Thyroid gland (tissue), 4 donors: ENCODE measurements at regions not wholly inside any gene's neighbourhood (a gene's known extent, or its start where the extent isn't known, plus 50 kb on each side); places are given as distances from the start of the nearest gene placed in this dataset.
"Not testable (repeated sequence)": the region's sequence is repeated elsewhere in the genome, so short reads cannot be mapped to it uniquely, and the experiment has no call there.

Experiments used
- DNase-seq, 2 donors: peaks; one replicate each; pipeline ENCODE4 v3.0.0-alpha.2; 2019
- H3K27ac ChIP-seq, 3 donors: fragments of 200-600 bp; sonication (generic); 1 replicate in 2 of 3; 2 replicates in 1 of 3; pipeline ENCODE4 v1.5.1; 2016 to 2019; ENCODE audit warnings: mild to moderate bottlenecking in 1 of 3, moderate library complexity in 1 of 3
- H3K27me3 ChIP-seq: fragments of 200-600 bp; sonication (generic); one replicate; pipeline ENCODE4 v1.5.1; 2019
- H3K36me3 ChIP-seq, 2 donors: fragments of 200-600 bp; sonication (generic); one replicate each; pipeline ENCODE4 v1.5.1; 2016 to 2019
- H3K4me1 ChIP-seq, 2 donors: fragments of 200-600 bp; sonication (generic); one replicate each; pipeline ENCODE4 v1.5.1; 2017 to 2019
- H3K4me3 ChIP-seq, 3 donors: fragments of 200-600 bp; sonication (generic); replicated peaks in 1 of 3; 1 replicate in 2 of 3; 2 replicates in 1 of 3; pipeline ENCODE4 v1.5.1; 2016; ENCODE audit warnings: mild to moderate bottlenecking in 1 of 3
- H3K9me3 ChIP-seq: fragments of 200-600 bp; sonication (generic); one replicate; pipeline ENCODE4 v1.5.1; 2017
- CTCF ChIP-seq, 6 experiments: fragments of 200-600 bp in 3 of 6; fragments of 450-650 bp in 3 of 6; sonication (generic) in 3 of 6; IDR thresholded peaks; one replicate each; pipeline ENCODE4 v1.5.1; 2016 to 2019; ENCODE audit warnings: antibody characterized with exemption in 6 of 6, mild to moderate bottlenecking in 2 of 6, inconsistent platforms in 1 of 6, moderate library complexity in 1 of 6
- POLR2A ChIP-seq, 2 donors: fragments of 450-650 bp; IDR thresholded peaks; one replicate each; pipeline ENCODE4 v1.6.1; 2017; ENCODE audit warnings: antibody characterized with exemption in 2 of 2, mild to moderate bottlenecking in 2 of 2, moderate library complexity in 1 of 2
- WGBS, 2 donors: methylation state at CpG; one replicate each; pipeline ENCODE4 v1.1.5; 2017; 5-methylcytosine and 5-hydroxymethylcytosine counted together
- intact Hi-C: fragments of 100-400 bp; cut with DNase I; formaldehyde crosslinking; loops from one replicate; pipeline ENCODE4 v1.15.1; 2023

- intact Hi-C loops: no loop called here
- Histone ChIP-seq H3K4me1 (no peaks in the 10 kb centered on the region), H3K4me3 (no peak overlapping the region), H3K9me3 (no peaks in the 10 kb centered on the region), H3K27ac (no peak overlapping the region), H3K36me3 (no peaks in the 10 kb centered on the region), H3K27me3 (no peaks in the 10 kb centered on the region)
- 83 to 85% methylated on average over 2 of the region's 2 CpGs for WGBS, 2 donors
- no peak for TF ChIP-seq POLR2A (IDR thresholded peaks at IDR 0.05)
- TF ChIP-seq CTCF (IDR thresholded peaks at IDR 0.05): no peak
- DNase-seq: no peak
Measured at GRCh38 chr10:3382092-3382491, 209.5 kb upstream of the PITRM1 start.

GRCh38 chr10:3380406-3381050 lies 207.9 kb upstream of the PITRM1 start:
- DNase-seq: no peak
- no peaks in the 10 kb centered on the region for H3K9me3 ChIP-seq
- 91 to 92% methylated on average over 7 of the region's 7 CpGs for WGBS, 2 donors
- H3K4me3 ChIP-seq: no peak overlapping the region
- TF ChIP-seq POLR2A (IDR thresholded peaks at IDR 0.05): no peak
- TF ChIP-seq CTCF (IDR thresholded peaks at IDR 0.05): no peak
- H3K36me3 ChIP-seq: no peaks in the 10 kb centered on the region
- H3K27me3 ChIP-seq: no peaks in the 10 kb centered on the region
- no peaks in the 10 kb centered on the region for H3K4me1 ChIP-seq
- no peak overlapping the region for H3K27ac ChIP-seq
- intact Hi-C loops: no loop called here

- WGBS, 2 donors: 54 to 66% methylated on average over 17 of the region's 17 CpGs
- TF ChIP-seq CTCF (IDR thresholded peaks at IDR 0.05) (no peak), POLR2A (IDR thresholded peaks at IDR 0.05) (no peak)
- no peaks in the 10 kb centered on the region for H3K27me3 ChIP-seq
- DNase-seq: peak in 1 of 2 donors; percentile 18
- H3K4me1 ChIP-seq: no peaks in the 10 kb centered on the region
- no peak overlapping the region for H3K4me3 ChIP-seq
- intact Hi-C loops: no loop called here
- no peak overlapping the region for H3K27ac ChIP-seq
- H3K9me3 ChIP-seq: no peaks in the 10 kb centered on the region
- no peaks in the 10 kb centered on the region for H3K36me3 ChIP-seq
Measured at GRCh38 chr10:3376631-3377030, 204.0 kb upstream of the PITRM1 start.

- Histone ChIP-seq H3K27me3 (no peaks in the 10 kb centered on the region), H3K4me3 (no peak overlapping the region), H3K9me3 (no peaks in the 10 kb centered on the region), H3K4me1 (no peaks in the 10 kb centered on the region), H3K36me3 (no peaks in the 10 kb centered on the region), H3K27ac (no peak overlapping the region)
- DNase-seq: no peak
- intact Hi-C loops: no loop called here
- no peak for TF ChIP-seq CTCF (IDR thresholded peaks at IDR 0.05)
- no peak for TF ChIP-seq POLR2A (IDR thresholded peaks at IDR 0.05)
- 80 to 95% methylated on average over 5 of the region's 5 CpGs for WGBS, 2 donors
Measured at GRCh38 chr10:3375505-3375904, 202.9 kb upstream of the PITRM1 start.

GRCh38 chr10:3374914-3375313 lies 202.3 kb upstream of the PITRM1 start:
- TF ChIP-seq CTCF (IDR thresholded peaks at IDR 0.05): no peak
- no peak for TF ChIP-seq POLR2A (IDR thresholded peaks at IDR 0.05)
- no peak for DNase-seq
- no peaks in the 10 kb centered on the region for H3K4me1 ChIP-seq
- H3K27ac ChIP-seq: no peak overlapping the region
- H3K27me3 ChIP-seq: no peaks in the 10 kb centered on the region
- H3K4me3 ChIP-seq: no peak overlapping the region
- intact Hi-C loops: no loop called here
- no peaks in the 10 kb centered on the region for H3K9me3 ChIP-seq
- 76 to 77% methylated on average over 2 of the region's 2 CpGs for WGBS, 2 donors
- no peaks in the 10 kb centered on the region for H3K36me3 ChIP-seq

GRCh38 chr10:3373374-3374027 lies 200.9 kb upstream of the PITRM1 start:
- WGBS, 2 donors: 84 to 87% methylated on average over 10 to 11 of the region's 13 CpGs
- H3K4me3 ChIP-seq, intact Hi-C loops, H3K27ac ChIP-seq, H3K36me3 ChIP-seq, DNase-seq, H3K9me3 ChIP-seq, H3K27me3 ChIP-seq, H3K4me1 ChIP-seq: not testable (repeated sequence)
